ENCODE measurements at regions not wholly inside any gene's neighbourhood (a gene's known extent, or its start where the extent isn't known, plus 50 kb on each side); places are given as distances from the start of the nearest gene placed in this dataset.

GRCh38 chr5:72698481-72698880 is 118.0 kb upstream of the TNPO1 start:
- Histone ChIP-seq H3K27ac (no peak overlapping the region), H3K4me3 (ENCODE audit: low read depth, low read length) (no peak overlapping the region), H3K27me3 (ENCODE audit: insufficient read depth, low read depth, severe bottlenecking) (no peaks in the 10 kb centered on the region), H3K9me3 (ENCODE audit: severe bottlenecking) (no peaks in the 10 kb centered on the region), H3K36me3 (no peaks in the 10 kb centered on the region)
- DNase-seq = no peak
- TF ChIP-seq, protein P1, sequence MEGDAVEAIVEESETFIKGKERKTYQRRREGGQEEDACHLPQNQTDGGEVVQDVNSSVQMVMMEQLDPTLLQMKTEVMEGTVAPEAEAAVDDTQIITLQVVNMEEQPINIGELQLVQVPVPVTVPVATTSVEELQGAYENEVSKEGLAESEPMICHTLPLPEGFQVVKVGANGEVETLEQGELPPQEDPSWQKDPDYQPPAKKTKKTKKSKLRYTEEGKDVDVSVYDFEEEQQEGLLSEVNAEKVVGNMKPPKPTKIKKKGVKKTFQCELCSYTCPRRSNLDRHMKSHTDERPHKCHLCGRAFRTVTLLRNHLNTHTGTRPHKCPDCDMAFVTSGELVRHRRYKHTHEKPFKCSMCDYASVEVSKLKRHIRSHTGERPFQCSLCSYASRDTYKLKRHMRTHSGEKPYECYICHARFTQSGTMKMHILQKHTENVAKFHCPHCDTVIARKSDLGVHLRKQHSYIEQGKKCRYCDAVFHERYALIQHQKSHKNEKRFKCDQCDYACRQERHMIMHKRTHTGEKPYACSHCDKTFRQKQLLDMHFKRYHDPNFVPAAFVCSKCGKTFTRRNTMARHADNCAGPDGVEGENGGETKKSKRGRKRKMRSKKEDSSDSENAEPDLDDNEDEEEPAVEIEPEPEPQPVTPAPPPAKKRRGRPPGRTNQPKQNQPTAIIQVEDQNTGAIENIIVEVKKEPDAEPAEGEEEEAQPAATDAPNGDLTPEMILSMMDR (IDR thresholded peaks at IDR 0.05; ENCODE audit: low read depth, low read length) = no peak

DNA sequence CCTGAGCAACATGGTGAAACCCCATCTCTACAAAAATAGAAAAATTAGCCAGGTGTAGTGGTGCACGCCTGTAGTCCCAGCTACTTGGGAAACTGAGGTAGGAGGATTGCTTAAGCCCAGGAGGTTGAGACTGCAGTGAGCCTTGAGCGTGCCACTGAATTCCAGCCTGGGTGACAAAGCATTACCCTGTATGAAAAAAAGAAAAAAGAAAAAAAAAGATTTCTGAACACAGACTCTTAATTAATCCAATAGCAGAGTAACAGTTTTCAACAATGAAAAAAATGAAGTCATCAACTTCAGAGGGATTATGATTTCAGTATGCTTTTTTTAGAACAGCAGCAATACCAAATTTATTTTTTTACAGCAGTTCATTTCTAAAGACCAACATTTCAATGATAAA is 118.8 kb upstream of the TNPO1 start:
- Histone ChIP-seq H3K9me3 (ENCODE audit: severe bottlenecking) (no peaks in the 10 kb centered on the region), H3K27me3 (ENCODE audit: insufficient read depth, low read depth, severe bottlenecking) (no peaks in the 10 kb centered on the region), H3K4me3 (ENCODE audit: low read depth, low read length) (no peak overlapping the region), H3K27ac (no peak overlapping the region), H3K36me3 (no peaks in the 10 kb centered on the region)
- no peak for DNase-seq
- TF ChIP-seq, protein P1 (IDR thresholded peaks at IDR 0.05; ENCODE audit: low read depth, low read length) = no peak

DNA sequence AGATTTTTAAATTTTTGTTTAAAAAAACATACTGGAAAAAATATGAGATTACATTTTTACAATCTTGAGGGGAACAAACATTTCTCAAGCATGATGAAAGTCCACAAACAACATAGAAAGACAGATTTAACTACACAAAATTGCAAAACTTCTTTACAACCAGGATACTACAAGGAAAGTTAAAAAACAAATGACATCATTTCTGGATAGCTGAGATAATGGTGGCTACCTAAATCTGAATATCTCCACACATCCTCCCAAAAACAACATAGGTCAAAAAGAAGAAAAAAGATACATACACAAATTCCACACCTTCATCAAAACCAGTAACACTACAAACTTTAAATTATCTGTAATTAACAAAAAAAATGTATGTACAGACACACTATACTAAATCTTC is 120.8 kb upstream of the TNPO1 start:
- H3K36me3 ChIP-seq = no peaks in the 10 kb centered on the region
- no peaks in the 10 kb centered on the region for H3K9me3 ChIP-seq (ENCODE audit: severe bottlenecking)
- DNase-seq = no peak
- no peak overlapping the region for H3K4me3 ChIP-seq (ENCODE audit: low read depth, low read length)
- H3K27me3 ChIP-seq (ENCODE audit: insufficient read depth, low read depth, severe bottlenecking) = no peaks in the 10 kb centered on the region
- H3K27ac ChIP-seq = no peak overlapping the region
- TF ChIP-seq, protein P1 (IDR thresholded peaks at IDR 0.05; ENCODE audit: low read depth, low read length) = no peak

DNA sequence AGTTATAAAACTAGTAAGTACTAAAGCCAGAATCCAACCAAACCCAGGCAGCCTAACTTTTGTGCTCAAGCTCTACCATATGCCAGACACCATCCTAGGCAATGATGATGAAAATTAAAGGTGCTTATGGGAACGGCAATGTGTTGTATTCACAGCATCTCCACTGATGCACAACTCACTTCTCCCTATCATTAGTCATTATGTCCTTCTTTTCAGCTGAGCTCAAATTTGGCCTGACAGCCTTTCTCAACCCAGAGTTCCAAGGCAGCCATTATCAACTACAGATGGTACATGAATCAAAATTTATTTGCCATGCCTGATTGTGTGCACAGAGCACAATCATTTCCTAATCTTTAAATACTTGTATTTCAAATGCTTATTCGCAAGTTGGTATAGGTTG is 121.6 kb upstream of the TNPO1 start:
- DNase-seq = no peak
- Histone ChIP-seq H3K4me3 (ENCODE audit: low read depth, low read length) (no peak overlapping the region), H3K9me3 (ENCODE audit: severe bottlenecking) (no peaks in the 10 kb centered on the region), H3K27ac (no peak overlapping the region), H3K27me3 (ENCODE audit: insufficient read depth, low read depth, severe bottlenecking) (no peaks in the 10 kb centered on the region), H3K36me3 (no peaks in the 10 kb centered on the region)
- TF ChIP-seq, protein P1 (IDR thresholded peaks at IDR 0.05; ENCODE audit: low read depth, low read length) = no peak

- Histone ChIP-seq H3K4me3 (ENCODE audit: low read depth, low read length) (no peak overlapping the region), H3K9me3 (ENCODE audit: severe bottlenecking) (no peaks in the 10 kb centered on the region), H3K27ac (no peak overlapping the region), H3K27me3 (ENCODE audit: insufficient read depth, low read depth, severe bottlenecking) (no peaks in the 10 kb centered on the region), H3K36me3 (no peaks in the 10 kb centered on the region)
- no peak for DNase-seq
- TF ChIP-seq, protein P1 (IDR thresholded peaks at IDR 0.05; ENCODE audit: low read depth, low read length) = no peak
Observed at GRCh38 chr5:72693546-72694205, 122.8 kb upstream of the TNPO1 start.

All from WERI-Rb-1 (cell line).